Stimulated activated CD8-positive, alpha-beta memory T cell treated with anti-CD3 and anti-CD28 coated beads, Interleukin-15, amount 100 ng/mL, for 48 hours (primary cell): ENCODE measurements at regions not wholly inside any gene's neighbourhood (a gene's known extent, or its start where the extent isn't known, plus 50 kb on each side); places are given as distances from the start of the nearest gene placed in this dataset.

Experiments used
- DNase-seq, 2 donors: peaks; one replicate each; pipeline ENCODE4 v3.0.0-alpha.2; 2020; ENCODE audit warnings: low read depth in 2 of 2

- DNase-seq: no peak
These were observed 166.8 kb upstream of the FMN2 start for GRCh38 chr1:239924741-239925350.

DNA sequence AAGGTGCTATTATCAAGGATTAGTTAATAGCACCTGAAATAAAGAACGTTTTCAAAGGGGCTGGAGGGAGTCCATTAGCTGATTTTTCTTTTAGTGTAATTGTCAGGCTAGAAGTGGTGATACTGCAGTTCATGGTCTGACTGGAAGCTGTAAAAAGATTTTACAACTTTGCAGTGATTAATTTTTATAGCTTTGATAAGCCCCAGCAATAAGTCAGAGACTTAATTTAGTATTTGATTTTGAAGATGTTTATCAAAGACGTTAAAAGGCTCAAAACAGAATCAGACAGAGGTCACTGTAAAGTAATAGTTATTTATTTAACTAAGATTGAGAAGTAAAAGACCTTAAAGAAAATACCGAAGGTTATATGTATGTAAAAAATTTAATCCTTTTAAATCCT lies 165.5 kb upstream of the FMN2 start:
- DNase-seq: no peak

DNA sequence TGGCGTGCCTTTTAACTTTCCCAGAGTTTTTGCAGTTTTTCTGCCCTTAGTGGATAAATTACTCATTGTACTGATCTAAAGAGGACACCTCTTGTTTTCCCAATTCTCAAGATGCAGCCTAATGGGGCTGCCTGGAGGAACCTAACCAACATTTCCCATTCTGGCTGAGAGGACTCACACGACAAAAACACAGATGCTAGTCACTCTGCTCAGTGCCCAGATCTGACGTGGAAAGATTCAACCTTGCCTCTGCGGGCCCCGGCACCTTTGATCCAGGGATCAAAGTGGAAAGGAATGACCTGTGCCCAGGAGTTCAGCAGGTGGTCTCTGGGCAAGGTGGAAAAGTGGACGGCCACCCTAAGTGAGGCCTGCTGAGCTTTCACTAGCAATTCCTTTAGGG lies 162.4 kb upstream of the FMN2 start:
- no peak for DNase-seq

- DNase-seq: no peak
These were observed 160.9 kb upstream of the FMN2 start for GRCh38 chr1:239930686-239931262.

- no peak for DNase-seq
These were observed 160.3 kb upstream of the FMN2 start for GRCh38 chr1:239931341-239931740.

GRCh38 chr1:239939602-239940001 lies 152.1 kb upstream of the FMN2 start:
- no peak for DNase-seq

DNA sequence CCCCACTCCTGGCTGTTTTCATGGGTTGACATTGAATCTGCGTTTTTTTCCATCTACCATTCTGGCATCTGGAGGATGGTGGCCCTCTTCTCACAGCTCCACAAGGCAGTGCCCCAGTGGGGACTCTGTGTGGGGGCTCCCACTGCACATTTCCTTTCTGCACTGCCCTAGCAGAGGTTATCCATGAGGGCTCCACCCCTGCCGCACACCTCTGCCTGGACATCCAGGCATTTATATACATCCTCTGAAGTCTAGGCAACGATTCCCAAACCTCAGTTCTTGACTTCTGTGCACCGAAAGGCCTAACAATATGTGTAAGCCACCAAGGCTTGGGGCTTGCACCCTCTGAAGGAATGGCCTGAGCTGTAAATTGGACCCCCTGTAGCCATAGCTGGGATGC lies 147.9 kb upstream of the FMN2 start:
- no peak for DNase-seq

DNA sequence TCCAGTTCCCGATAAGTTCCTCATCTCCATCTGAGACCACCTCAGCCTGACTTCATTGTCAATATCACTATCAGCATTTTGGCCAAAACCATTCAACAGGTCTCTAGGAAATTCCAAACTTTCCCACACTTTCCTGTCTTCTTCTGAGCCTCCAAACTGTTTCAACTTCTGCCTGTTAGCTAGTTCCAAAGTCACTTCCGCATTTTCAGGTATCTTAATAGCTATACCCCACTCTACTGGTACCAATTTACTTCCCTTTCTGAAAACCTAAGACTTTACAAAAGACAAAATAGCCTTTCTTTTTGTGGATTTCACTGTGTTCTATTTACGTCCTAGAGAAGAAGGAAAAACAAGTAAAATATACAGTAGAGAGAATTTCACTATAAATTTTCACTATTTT lies 147.0 kb upstream of the FMN2 start:
- no peak for DNase-seq

DNA sequence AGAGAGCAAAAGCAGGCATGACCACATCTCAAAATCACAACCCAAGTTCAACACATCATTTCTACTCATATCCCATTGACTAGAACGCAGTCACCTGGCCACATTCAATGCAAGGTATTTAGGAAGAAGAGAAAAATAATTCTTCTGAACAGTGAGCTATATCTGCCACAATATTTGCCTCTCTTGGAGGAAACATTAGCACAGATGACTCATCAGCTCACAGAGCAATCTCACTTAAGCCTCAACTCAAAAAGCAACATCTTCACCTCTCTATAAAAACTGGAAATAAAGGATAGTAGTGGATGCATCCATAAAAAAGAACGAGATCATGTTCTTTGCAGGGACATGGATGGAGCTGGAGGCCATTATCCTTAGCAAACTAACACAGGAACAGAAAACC lies 143.9 kb upstream of the FMN2 start:
- DNase-seq: no peak

- DNase-seq: peak in 1 of 2 donors; percentile 11
These were observed 140.1 kb upstream of the FMN2 start for GRCh38 chr1:239951511-239952140.

GRCh38 chr1:239952348-239953308 lies 139.1 kb upstream of the FMN2 start:
- DNase-seq: no peak

DNA sequence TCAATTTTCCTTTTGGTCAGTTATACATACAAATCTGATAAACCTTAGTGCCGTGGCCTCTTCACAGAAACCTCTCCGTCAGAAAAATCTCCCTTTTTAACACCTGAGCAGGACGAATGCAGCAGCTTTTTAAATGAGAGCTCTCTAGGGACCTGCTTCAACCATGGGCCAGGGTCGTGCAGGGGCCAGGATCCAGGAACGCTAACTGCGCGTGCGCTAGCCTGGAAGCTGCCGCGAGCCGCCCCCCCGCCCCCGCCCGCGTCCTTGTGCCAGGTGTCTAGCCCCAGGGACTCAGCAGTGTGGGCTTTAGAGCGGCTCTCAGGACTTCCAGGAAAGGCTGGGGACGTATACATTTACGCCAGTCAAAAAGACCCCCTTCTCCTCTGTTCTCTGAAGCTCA lies 136.8 kb upstream of the FMN2 start:
- no peak for DNase-seq

DNA sequence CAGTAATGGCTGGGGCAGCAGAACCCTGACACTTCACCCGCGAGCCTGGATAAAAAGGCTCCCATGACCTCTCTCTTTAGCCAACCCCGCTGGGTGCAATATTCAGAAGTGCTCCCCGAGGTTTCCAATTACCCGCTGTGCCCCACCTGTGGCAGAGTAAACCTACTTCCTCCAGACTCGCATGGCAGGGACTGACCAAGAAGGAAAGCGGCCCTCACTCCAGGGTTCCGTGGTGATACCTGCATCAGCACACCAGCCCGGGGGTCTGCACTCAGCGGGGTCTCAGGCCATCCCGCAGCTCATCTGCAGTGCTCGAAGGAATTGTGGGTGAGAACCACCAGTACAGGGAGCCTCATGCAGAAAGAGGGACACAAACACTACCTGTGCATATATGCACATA lies 136.3 kb upstream of the FMN2 start:
- DNase-seq: no peak

GRCh38 chr1:239956263-239956662 lies 135.4 kb upstream of the FMN2 start:
- no peak for DNase-seq

GRCh38 chr1:239958063-239958462 lies 133.6 kb upstream of the FMN2 start:
- no peak for DNase-seq

DNA sequence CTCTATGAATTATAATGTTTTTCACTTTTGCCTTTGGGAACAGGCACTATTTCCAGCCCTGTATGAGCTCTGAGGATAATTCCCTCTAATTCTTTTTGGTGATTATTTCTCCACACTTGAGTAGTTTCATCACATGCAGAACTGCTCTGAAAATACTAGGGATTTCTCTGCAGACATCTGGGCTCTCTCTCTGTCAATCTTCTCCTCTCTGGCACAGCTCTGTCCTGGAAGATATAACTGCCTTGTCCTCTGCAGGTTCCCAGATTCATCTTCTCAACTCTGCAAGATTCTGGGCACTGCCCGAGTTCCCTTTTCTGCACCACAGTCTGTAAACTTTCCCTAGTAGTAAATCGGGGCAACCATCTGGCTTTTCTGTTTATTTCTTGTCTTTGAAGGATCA lies 131.3 kb upstream of the FMN2 start:
- DNase-seq: no peak

DNA sequence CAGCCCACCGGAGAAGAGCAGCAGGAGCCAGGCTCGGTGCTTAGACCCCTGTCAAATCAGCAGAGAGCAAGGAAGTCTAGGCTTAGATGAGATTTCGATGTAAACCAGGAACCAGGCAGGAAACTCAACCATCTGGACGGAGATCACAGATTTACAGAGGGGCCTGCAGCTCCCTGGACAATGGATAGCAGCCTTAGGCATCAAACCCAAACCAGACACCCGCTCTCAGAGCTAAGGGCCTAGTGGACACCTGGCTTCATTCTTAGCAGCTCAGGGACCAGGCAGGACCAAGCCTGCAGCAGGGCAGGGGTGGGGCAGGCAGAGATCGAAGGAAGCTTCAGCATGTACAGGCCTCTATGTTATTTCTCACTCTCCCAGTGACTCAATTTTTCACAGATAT lies 127.8 kb upstream of the FMN2 start:
- DNase-seq: no peak

DNA sequence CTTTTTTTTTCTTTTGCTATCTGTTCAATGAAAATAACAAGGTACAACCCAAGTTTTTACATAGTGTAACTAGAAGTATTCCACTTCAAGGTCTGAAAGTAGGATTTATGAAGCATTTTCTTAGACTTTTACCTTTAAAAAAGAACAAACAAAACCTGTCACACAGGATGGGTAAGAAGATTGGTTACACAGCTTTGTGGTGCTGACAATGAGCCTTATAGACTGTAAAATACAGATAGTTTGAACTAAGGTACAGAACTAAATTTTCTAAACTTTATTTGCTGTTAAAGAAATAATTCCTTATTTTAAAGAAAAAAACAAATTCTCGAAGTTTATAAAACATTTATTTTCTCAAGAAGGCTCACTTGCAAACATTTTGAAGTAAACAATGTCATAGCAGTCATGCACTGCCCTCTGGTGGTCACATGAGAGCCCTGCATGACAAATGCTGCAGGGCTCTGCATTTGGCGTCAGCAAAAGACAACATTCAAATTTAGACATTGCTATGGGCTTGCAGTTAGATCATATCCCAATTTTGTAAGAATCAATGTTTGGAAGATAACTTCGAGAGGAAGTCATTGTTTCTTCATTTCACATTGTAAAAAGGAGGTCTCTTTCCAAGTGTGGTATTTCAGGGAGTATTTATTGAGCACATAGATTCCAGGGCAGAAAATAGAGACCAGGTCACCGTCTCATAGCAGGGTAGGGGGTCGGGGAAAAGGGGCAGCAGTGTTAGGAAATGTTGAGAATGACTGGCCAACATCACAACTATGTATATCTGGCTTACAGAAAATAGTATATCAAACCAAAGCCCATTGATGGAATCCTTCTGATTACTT lies 115.3 kb upstream of the FMN2 start:
- peak in 1 of 2 donors; percentile 11 for DNase-seq

DNA sequence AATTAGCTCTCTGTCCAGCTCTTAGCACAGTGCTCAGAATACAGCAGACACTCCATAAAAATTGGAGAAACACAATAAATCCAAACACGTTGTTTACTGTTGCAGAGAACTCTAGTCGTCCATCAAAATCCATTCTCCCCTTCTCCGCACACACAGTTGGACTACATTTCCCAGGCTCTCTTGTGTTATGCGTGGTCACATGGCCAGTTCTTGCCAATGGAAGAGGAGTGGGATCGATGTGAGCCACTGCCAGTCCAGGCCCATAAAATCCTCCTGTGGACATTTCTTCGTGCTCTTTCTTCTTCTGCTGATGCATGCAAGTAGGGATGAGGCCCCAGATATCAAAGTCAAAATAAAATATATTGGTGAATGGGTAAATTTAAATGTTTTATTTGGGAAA lies 114.3 kb upstream of the FMN2 start:
- no peak for DNase-seq

DNA sequence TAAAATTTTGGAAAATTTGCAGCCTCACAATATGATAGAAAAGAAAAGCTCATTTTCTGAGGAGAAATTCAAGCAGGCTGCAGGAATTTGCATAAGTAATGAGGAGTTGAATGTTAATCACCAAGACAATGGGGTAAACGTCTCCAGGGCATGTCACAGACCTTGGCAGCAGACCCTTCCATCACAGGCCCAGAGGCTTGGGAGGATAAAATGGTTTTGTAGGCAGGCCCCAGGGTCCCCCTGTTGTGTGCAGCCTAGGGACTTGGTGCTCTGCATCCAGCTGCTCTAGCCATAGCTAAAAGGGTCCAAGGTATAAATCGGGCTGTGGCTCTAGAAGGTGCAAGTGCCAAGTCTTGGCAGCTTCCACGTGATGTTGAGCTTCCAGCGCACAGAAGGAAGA lies 112.2 kb upstream of the FMN2 start:
- DNase-seq: no peak

- DNase-seq: no peak
These were observed 108.9 kb upstream of the FMN2 start for GRCh38 chr1:239982762-239983161.

- no peak for DNase-seq
These were observed 106.6 kb upstream of the FMN2 start for GRCh38 chr1:239985044-239985443.
